HEK293T (cell line): ENCODE measurements at regions not wholly inside any gene's neighbourhood (a gene's known extent, or its start where the extent isn't known, plus 50 kb on each side); places are given as distances from the start of the nearest gene placed in this dataset.

Experiments used
- BHLHE40 ChIP-seq: fragments of 450-650 bp; IDR thresholded peaks from 2 replicates; pipeline ENCODE4 v1.6.1; 2016; ENCODE audit warnings: mild to moderate bottlenecking, moderate library complexity, borderline replicate concordance
- ELF4 ChIP-seq: fragments of 450-650 bp; IDR thresholded peaks from 2 replicates; pipeline ENCODE4 v1.6.1; 2017; ENCODE audit warnings: antibody characterized with exemption
- TARDBP ChIP-seq: fragments of 450-650 bp; IDR thresholded peaks from 2 replicates; pipeline ENCODE4 v1.6.1; 2016
- TF ChIP-seq, protein P1 (sequence below): fragments of 450-650 bp; IDR thresholded peaks from 2 replicates; pipeline ENCODE4 v1.6.1; 2016

DNA sequence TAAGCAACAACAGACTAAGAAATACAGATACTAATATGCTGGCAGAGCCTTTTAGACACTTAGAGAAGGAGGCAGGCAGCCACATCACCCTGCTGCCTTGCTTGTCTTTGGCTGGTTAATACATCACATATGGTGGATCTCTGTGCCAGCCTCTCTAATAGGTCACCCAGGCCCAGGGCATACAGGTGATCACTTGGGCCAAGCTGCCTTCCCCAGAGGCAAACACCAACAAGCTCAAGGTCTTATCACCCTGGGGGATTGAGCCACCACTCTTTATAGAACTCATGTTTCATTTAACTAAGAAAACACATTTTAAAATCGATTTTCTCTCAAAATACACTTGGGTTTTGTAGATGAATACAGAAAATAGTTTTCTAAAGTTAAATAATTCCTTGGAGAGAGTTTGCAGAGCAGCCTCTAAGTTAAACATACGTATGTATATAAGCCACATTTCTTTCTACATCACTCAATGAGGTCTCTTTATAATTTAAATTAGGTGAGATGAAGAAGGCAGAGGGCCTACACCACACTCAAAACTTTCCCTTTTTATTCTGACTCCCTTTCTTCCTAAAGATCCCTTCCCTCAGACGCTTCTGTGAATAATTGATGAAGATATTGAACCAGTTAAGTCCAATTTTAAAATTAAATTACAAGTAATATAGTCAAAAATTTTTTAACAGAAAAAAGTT, 556.8 kb upstream of the GHITM start:
- TF ChIP-seq TARDBP (no peak), ELF4 (no peak), BHLHE40 (no peak)
- TF ChIP-seq, protein P1, sequence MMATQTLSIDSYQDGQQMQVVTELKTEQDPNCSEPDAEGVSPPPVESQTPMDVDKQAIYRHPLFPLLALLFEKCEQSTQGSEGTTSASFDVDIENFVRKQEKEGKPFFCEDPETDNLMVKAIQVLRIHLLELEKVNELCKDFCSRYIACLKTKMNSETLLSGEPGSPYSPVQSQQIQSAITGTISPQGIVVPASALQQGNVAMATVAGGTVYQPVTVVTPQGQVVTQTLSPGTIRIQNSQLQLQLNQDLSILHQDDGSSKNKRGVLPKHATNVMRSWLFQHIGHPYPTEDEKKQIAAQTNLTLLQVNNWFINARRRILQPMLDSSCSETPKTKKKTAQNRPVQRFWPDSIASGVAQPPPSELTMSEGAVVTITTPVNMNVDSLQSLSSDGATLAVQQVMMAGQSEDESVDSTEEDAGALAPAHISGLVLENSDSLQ: no peak
